ENCODE measurements at regions not wholly inside any gene's neighbourhood (a gene's known extent, or its start where the extent isn't known, plus 50 kb on each side); places are given as distances from the start of the nearest gene placed in this dataset.

DNA sequence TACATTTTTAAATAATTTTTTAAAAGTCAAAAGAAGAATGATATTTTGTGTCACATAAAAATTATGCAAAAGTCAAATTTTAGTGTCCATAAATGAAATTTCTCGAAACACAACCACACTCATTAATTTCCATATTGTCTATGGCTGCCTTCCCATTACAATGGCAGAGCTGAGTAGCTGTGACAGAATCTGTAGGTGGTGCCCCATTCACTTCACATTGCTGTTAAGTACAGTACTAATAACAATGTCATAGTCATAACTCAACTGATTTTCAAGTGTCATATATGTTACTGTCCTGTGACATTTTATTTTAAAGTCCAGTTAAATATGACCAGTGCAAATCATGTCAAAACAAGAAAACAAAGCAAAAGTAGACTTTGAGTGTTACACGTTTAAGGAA lies 114.3 kb downstream of the SPRY2 start:
- no peak for TF ChIP-seq EZH2 (IDR thresholded peaks at IDR 0.05; ENCODE audit: low read length)
- TF ChIP-seq, protein P1, sequence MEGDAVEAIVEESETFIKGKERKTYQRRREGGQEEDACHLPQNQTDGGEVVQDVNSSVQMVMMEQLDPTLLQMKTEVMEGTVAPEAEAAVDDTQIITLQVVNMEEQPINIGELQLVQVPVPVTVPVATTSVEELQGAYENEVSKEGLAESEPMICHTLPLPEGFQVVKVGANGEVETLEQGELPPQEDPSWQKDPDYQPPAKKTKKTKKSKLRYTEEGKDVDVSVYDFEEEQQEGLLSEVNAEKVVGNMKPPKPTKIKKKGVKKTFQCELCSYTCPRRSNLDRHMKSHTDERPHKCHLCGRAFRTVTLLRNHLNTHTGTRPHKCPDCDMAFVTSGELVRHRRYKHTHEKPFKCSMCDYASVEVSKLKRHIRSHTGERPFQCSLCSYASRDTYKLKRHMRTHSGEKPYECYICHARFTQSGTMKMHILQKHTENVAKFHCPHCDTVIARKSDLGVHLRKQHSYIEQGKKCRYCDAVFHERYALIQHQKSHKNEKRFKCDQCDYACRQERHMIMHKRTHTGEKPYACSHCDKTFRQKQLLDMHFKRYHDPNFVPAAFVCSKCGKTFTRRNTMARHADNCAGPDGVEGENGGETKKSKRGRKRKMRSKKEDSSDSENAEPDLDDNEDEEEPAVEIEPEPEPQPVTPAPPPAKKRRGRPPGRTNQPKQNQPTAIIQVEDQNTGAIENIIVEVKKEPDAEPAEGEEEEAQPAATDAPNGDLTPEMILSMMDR (optimal IDR thresholded peaks at IDR 0.05 in 1 of 3, IDR thresholded peaks at IDR 0.05 in 1 of 3, conservative IDR thresholded peaks at IDR 0.05 in 1 of 3; ENCODE audit: extremely low read depth in 1 of 3, insufficient read depth in 2 of 3, low read length in 3 of 3) = no peak

All from keratinocyte (primary cell).